ENCODE measurements at regions not wholly inside any gene's neighbourhood (a gene's known extent, or its start where the extent isn't known, plus 50 kb on each side); places are given as distances from the start of the nearest gene placed in this dataset.

DNA sequence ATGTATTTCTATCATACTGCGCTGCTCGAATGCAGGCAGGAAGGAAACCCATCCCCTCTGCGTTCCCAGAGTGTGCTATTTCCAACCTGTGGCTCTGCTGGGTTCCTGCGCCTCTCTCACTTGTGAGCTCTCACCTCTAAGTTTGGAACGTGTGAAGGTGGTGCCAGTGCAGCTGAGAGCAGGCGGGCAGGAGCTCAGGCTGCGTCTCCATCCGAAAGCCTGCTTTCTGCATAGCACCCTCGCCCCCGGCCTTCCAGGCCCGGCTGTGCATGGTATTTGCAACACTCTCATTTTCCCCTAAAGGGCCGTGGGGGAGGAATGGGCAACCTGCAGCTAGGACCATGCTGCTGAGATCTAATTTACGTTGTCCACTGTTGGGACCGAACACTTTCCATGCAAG lies 288.0 kb upstream of the TSHZ2 start:
- TF ChIP-seq, protein P1, sequence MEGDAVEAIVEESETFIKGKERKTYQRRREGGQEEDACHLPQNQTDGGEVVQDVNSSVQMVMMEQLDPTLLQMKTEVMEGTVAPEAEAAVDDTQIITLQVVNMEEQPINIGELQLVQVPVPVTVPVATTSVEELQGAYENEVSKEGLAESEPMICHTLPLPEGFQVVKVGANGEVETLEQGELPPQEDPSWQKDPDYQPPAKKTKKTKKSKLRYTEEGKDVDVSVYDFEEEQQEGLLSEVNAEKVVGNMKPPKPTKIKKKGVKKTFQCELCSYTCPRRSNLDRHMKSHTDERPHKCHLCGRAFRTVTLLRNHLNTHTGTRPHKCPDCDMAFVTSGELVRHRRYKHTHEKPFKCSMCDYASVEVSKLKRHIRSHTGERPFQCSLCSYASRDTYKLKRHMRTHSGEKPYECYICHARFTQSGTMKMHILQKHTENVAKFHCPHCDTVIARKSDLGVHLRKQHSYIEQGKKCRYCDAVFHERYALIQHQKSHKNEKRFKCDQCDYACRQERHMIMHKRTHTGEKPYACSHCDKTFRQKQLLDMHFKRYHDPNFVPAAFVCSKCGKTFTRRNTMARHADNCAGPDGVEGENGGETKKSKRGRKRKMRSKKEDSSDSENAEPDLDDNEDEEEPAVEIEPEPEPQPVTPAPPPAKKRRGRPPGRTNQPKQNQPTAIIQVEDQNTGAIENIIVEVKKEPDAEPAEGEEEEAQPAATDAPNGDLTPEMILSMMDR (IDR thresholded peaks at IDR 0.05 in 8 of 11, conservative IDR thresholded peaks at IDR 0.05 in 3 of 11): no peak
- TF ChIP-seq POLR2AphosphoS5 (IDR thresholded peaks at IDR 0.05): no peak
- no peak for TF ChIP-seq POLR2A (IDR thresholded peaks at IDR 0.05)

All from spleen (tissue), 7 donors.